Mesenchymal stem cell (in vitro differentiated cells and primary cell): ENCODE measurements at regions not wholly inside any gene's neighbourhood (a gene's known extent, or its start where the extent isn't known, plus 50 kb on each side); places are given as distances from the start of the nearest gene placed in this dataset.

ENCODE experiments used
- DNase-seq: peaks from one replicate; pipeline ENCODE4 v3.0.0-alpha.2; 2013
- H2AFZ ChIP-seq: one replicate; pipeline ENCODE4 v1.6.1; 2013; ENCODE audit warnings: low read depth, mild to moderate bottlenecking, control low read depth, inconsistent platforms, low read length, moderate library complexity
- H2AK5ac ChIP-seq: 2 replicates; pipeline ENCODE4 v1.6.1; 2013; ENCODE audit warnings: low read length, moderate library complexity, mild to moderate bottlenecking, inconsistent platforms; ENCODE audit not compliant: severe bottlenecking
- H2BK120ac ChIP-seq: one replicate; pipeline ENCODE4 v1.6.1; 2013; ENCODE audit warnings: low read depth, mild to moderate bottlenecking, inconsistent platforms, low read length, moderate library complexity
- H2BK12ac ChIP-seq, 2 experiments: one replicate each; pipeline ENCODE4 v1.6.1; 2013; ENCODE audit warnings: inconsistent platforms in 2 of 2, low read length in 2 of 2, mild to moderate bottlenecking in 2 of 2, moderate library complexity in 2 of 2, control low read depth in 1 of 2
- H2BK15ac ChIP-seq: one replicate; pipeline ENCODE4 v1.6.1; 2013; ENCODE audit warnings: mild to moderate bottlenecking, low read depth, inconsistent platforms; ENCODE audit not compliant: poor library complexity, severe bottlenecking
- H2BK5ac ChIP-seq: 2 replicates; pipeline ENCODE4 v1.6.1; 2013; ENCODE audit warnings: low read depth, mild to moderate bottlenecking, low read length, control low read depth, inconsistent platforms; ENCODE audit not compliant: poor library complexity, severe bottlenecking
- H3K14ac ChIP-seq, 2 experiments: one replicate each; pipeline ENCODE4 v1.6.1; 2013; ENCODE audit warnings: inconsistent platforms in 2 of 2, low read length in 2 of 2, control low read depth in 1 of 2, mild to moderate bottlenecking in 1 of 2, moderate library complexity in 1 of 2
- H3K18ac ChIP-seq, 2 experiments: one replicate each; pipeline ENCODE4 v1.6.1; 2013; ENCODE audit warnings: inconsistent platforms in 2 of 2, low read length in 2 of 2, control low read depth in 1 of 2, low read depth in 1 of 2, mild to moderate bottlenecking in 1 of 2
- H3K23ac ChIP-seq, 2 experiments: one replicate each; pipeline ENCODE4 v1.6.1; 2013; ENCODE audit warnings: inconsistent platforms in 2 of 2, low read length in 2 of 2, mild to moderate bottlenecking in 2 of 2, moderate library complexity in 2 of 2, control low read depth in 1 of 2
- H3K27ac ChIP-seq: 2 replicates; pipeline ENCODE4 v1.5.1; 2013; ENCODE audit warnings: mild to moderate bottlenecking, moderate library complexity, low read length, control low read depth, inconsistent platforms; ENCODE audit not compliant: poor library complexity, severe bottlenecking
- H3K27me3 ChIP-seq, 2 experiments: 2 replicates each; pipeline versions ENCODE4 v1.6.1 to v1.7.0; 2013; ENCODE audit warnings: low read length in 2 of 2, mild to moderate bottlenecking in 2 of 2, moderate library complexity in 2 of 2, control low read depth in 1 of 2, inconsistent platforms in 1 of 2; ENCODE audit not compliant: control insufficient read depth in 1 of 2, insufficient read depth in 1 of 2
- H3K36me3 ChIP-seq, 2 experiments: 2 replicates each; pipeline versions ENCODE4 v1.6.1 to v1.7.0; 2013; ENCODE audit warnings: low read length in 2 of 2, control low read depth in 1 of 2, inconsistent platforms in 1 of 2, low read depth in 1 of 2, mild to moderate bottlenecking in 1 of 2; ENCODE audit not compliant: insufficient read depth in 2 of 2, control insufficient read depth in 1 of 2
- H3K4ac ChIP-seq, 2 experiments: one replicate each; pipeline ENCODE4 v1.6.1; 2013; ENCODE audit warnings: inconsistent platforms in 2 of 2, low read length in 2 of 2, mild to moderate bottlenecking in 2 of 2, moderate library complexity in 2 of 2, control low read depth in 1 of 2, low read depth in 1 of 2
- H3K4me1 ChIP-seq: 2 replicates; pipeline ENCODE4 v1.6.1; 2013; ENCODE audit warnings: low read depth, low read length, control low read depth; ENCODE audit not compliant: control insufficient read depth, insufficient read depth
- H3K4me2 ChIP-seq: 2 replicates; pipeline ENCODE4 v1.6.1; 2013; ENCODE audit warnings: low read length, mild to moderate bottlenecking, inconsistent platforms; ENCODE audit not compliant: poor library complexity, severe bottlenecking
- H3K4me3 ChIP-seq, 2 experiments: 2 replicates each; pipeline versions ENCODE4 v1.5.1 to v1.7.0; 2013; ENCODE audit warnings: low read length in 2 of 2, mild to moderate bottlenecking in 2 of 2, control low read depth in 1 of 2, low read depth in 1 of 2; ENCODE audit not compliant: insufficient read depth in 1 of 2
- H3K79me1 ChIP-seq: replicated peaks from 2 replicates; pipeline ENCODE4 v1.6.1; 2013; ENCODE audit warnings: mild to moderate bottlenecking, control low read depth, low read length, inconsistent platforms; ENCODE audit not compliant: poor library complexity, severe bottlenecking
- H3K9ac ChIP-seq: 2 replicates; pipeline ENCODE4 v1.7.0; 2013; ENCODE audit warnings: mild to moderate bottlenecking, low read length, moderate library complexity
- H3K9me3 ChIP-seq: 2 replicates; pipeline ENCODE4 v1.7.0; 2013; ENCODE audit warnings: mild to moderate bottlenecking, low read length; ENCODE audit not compliant: control insufficient read depth
- H4K8ac ChIP-seq: one replicate; pipeline ENCODE4 v1.6.1; 2013; ENCODE audit warnings: inconsistent platforms, mild to moderate bottlenecking, low read length, moderate library complexity
- H4K91ac ChIP-seq: one replicate; pipeline ENCODE4 v1.6.1; 2013; ENCODE audit warnings: mild to moderate bottlenecking, low read length, inconsistent platforms
- WGBS: methylation state at CpG from one replicate; pipeline ENCODE4 v1.1.7; 2013; ENCODE audit warnings: mixed read lengths; 5-methylcytosine and 5-hydroxymethylcytosine counted together

DNA sequence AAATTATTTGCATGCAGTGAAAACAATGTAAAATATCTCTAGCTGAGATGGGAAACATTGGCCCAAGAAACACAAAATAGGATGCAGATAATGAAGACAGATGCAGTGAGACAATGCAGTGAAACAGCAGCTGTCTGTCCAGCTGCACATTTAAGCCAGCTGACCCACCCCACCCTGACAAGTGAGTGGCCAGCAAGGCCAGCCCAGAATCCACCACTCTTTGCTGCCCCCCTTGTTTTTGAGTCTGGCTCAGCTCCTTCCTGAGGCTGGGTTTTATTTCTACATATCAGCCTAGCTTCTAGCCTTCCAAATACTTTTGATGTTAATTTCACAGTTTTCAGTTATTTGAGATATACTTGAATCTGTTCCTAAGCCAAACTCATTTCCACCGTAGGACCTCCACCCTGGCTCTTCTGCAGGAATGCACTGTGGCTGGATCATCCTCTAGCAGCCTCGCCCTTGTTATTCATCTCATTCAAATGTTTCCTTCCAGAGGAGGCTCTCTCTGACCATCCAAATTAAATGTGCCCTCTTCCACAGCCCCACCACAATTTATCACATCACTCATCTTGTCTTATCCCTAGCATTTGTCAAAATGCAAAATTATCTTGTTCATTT is 154.1 kb upstream of the POU2AF2 start:
- no peak for DNase-seq
- no peak overlapping the region for H2BK15ac ChIP-seq
- H4K91ac ChIP-seq: no peak overlapping the region
- no peak overlapping the region for H3K4me3 ChIP-seq
- no peak overlapping the region for H3K14ac ChIP-seq
- no peaks in the 10 kb centered on the region for H3K79me1 ChIP-seq
- H3K4ac ChIP-seq: no peak overlapping the region
- no peak overlapping the region for H3K9ac ChIP-seq
- no peak overlapping the region for H2AK5ac ChIP-seq
- no peaks in the 10 kb centered on the region for H3K36me3 ChIP-seq
- 59% methylated on average over 2 of the region's 2 CpGs for WGBS
- H2AFZ ChIP-seq: no peak overlapping the region
- H3K4me2 ChIP-seq: no peak overlapping the region
- no peak overlapping the region for H2BK120ac ChIP-seq
- no peak overlapping the region for H2BK12ac ChIP-seq
- no peak overlapping the region for H3K27ac ChIP-seq
- H3K27me3 ChIP-seq: no peaks in the 10 kb centered on the region
- no peak overlapping the region for H2BK5ac ChIP-seq
- no peak overlapping the region for H3K18ac ChIP-seq
- no peak overlapping the region for H4K8ac ChIP-seq
- H3K4me1 ChIP-seq: no peaks in the 10 kb centered on the region
- no peak overlapping the region for H3K23ac ChIP-seq
- H3K9me3 ChIP-seq: no peaks in the 10 kb centered on the region

DNA sequence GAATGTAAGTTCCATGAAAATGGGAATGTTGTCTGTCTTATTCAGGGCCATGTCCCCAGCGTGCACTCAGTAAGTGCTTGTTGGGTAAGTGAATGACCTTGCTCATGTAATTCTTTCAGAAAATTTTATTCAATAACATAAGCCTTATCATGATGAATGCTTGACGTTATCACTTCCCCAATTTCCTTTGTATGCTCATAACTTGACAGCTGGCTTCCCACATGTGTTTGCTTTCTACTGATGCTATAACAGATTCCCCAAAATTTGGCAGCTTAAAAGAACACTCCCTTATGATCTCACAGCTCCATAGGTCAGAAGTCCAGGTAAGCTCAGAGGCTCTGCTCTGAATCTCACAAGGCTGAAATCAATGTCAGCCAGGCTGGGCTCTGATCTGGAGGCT is 155.8 kb upstream of the POU2AF2 start:
- Histone ChIP-seq H3K27ac (no peak overlapping the region), H4K8ac (no peak overlapping the region), H3K4me3 (no peak overlapping the region), H3K4me1 (no peaks in the 10 kb centered on the region), H3K79me1 (no peaks in the 10 kb centered on the region), H3K14ac (no peak overlapping the region), H2BK5ac (no peak overlapping the region), H4K91ac (no peak overlapping the region), H2AK5ac (no peak overlapping the region), H3K9me3 (no peaks in the 10 kb centered on the region), H3K9ac (no peak overlapping the region), H3K4ac (no peak overlapping the region), H3K4me2 (no peak overlapping the region), H3K27me3 (no peaks in the 10 kb centered on the region), H3K36me3 (no peaks in the 10 kb centered on the region), H3K23ac (no peak overlapping the region), H2BK15ac (no peak overlapping the region), H3K18ac (no peak overlapping the region), H2AFZ (no peak overlapping the region), H2BK12ac (no peak overlapping the region), H2BK120ac (no peak overlapping the region)
- no peak for DNase-seq
- WGBS: 96% methylated on average over 1 of the region's 2 CpGs

DNA sequence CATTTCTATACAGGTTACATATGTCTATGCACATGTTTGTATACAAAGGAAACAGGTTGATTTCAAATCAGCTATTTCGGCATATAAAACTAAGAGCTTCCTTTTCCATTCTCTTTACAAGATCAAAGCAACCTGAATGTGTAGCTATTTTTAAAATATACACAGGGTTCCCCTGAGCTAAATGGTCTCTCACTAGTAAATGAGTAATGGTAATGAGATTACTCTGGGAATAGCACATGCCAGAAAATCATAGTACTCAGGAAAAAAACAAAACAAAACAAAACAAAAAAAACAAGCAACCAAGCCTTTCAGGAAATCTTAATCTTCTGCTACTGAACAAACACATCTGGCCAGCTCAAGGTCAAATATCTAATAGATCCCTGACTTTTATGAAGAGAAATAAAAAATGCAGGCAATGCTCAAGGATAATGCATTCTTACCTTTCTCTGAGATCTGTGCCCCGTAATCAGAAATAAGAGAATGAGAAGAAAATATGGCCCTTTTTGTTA is 156.6 kb upstream of the POU2AF2 start:
- 100% methylated on average over 1 of the region's 2 CpGs for WGBS
- no peak overlapping the region for H2BK120ac ChIP-seq
- no peak overlapping the region for H3K14ac ChIP-seq
- no peak overlapping the region for H3K4me2 ChIP-seq
- no peaks in the 10 kb centered on the region for H3K27me3 ChIP-seq
- H3K4ac ChIP-seq: no peak overlapping the region
- no peak overlapping the region for H3K9ac ChIP-seq
- H4K91ac ChIP-seq: no peak overlapping the region
- DNase-seq: no peak
- H2BK12ac ChIP-seq: no peak overlapping the region
- no peak overlapping the region for H2BK15ac ChIP-seq
- no peak overlapping the region for H4K8ac ChIP-seq
- H3K4me1 ChIP-seq: no peaks in the 10 kb centered on the region
- H3K27ac ChIP-seq: no peak overlapping the region
- no peaks in the 10 kb centered on the region for H3K79me1 ChIP-seq
- H3K9me3 ChIP-seq: no peaks in the 10 kb centered on the region
- H2AK5ac ChIP-seq: no peak overlapping the region
- no peaks in the 10 kb centered on the region for H3K36me3 ChIP-seq
- no peak overlapping the region for H2AFZ ChIP-seq
- H3K23ac ChIP-seq: no peak overlapping the region
- H3K18ac ChIP-seq: no peak overlapping the region
- no peak overlapping the region for H3K4me3 ChIP-seq
- H2BK5ac ChIP-seq: no peak overlapping the region

GRCh38 chr11:111086058-111086457 is 159.5 kb upstream of the POU2AF2 start:
- no peak overlapping the region for H2BK15ac ChIP-seq
- 58% methylated on average over 5 of the region's 5 CpGs for WGBS

More at GRCh38 chr11:111086058-111086457, 159.5 kb upstream of the POU2AF2 start:
- H4K91ac ChIP-seq: no peak overlapping the region
- H2BK120ac ChIP-seq: no peak overlapping the region
- H3K27me3 ChIP-seq: no peaks in the 10 kb centered on the region
- no peak overlapping the region for H3K14ac ChIP-seq
- H3K79me1 ChIP-seq: no peaks in the 10 kb centered on the region
- no peak overlapping the region for H2AFZ ChIP-seq
- no peak overlapping the region for H2AK5ac ChIP-seq
- H3K36me3 ChIP-seq: no peaks in the 10 kb centered on the region
- no peak overlapping the region for H3K18ac ChIP-seq
- no peak for DNase-seq
- H4K8ac ChIP-seq: no peak overlapping the region
- H3K4me2 ChIP-seq: no peak overlapping the region
- H2BK5ac ChIP-seq: no peak overlapping the region
- H3K4me1 ChIP-seq: peaks cover 4% of the 10 kb centered on the region
- H2BK12ac ChIP-seq: no peak overlapping the region
- no peak overlapping the region for H3K27ac ChIP-seq
- no peak overlapping the region for H3K4me3 ChIP-seq
- no peak overlapping the region for H3K23ac ChIP-seq
- H3K9me3 ChIP-seq: no peaks in the 10 kb centered on the region
- H3K4ac ChIP-seq: no peak overlapping the region
- no peak overlapping the region for H3K9ac ChIP-seq
